ENCODE measurements at regions not wholly inside any gene's neighbourhood (a gene's known extent, or its start where the extent isn't known, plus 50 kb on each side); places are given as distances from the start of the nearest gene placed in this dataset.
A peak's percentile ranks its signal among the peaks of the same experiment; 100 is the strongest.

- no peaks in the 10 kb centered on the region for H3K79me2 ChIP-seq (ENCODE audit: control insufficient read depth, insufficient read depth, low read length)
- no peak overlapping the region for H3K4me2 ChIP-seq (ENCODE audit: extremely low read depth, insufficient read depth, low read length)
- DNase-seq (ENCODE audit: low read depth in 2 of 2), result no peak
These were observed 202.5 kb upstream of the SLC8A1 start for GRCh38 chr2:40654346-40654745.

GRCh38 chr2:40658941-40659340, 207.1 kb upstream of the SLC8A1 start:
- H3K4me3 ChIP-seq (replicated peaks in 1 of 4; ENCODE audit: control extremely low read depth in 1 of 4, insufficient read depth in 1 of 4, low read depth in 3 of 4, low read length in 4 of 4), result no peak overlapping the region
- H3K9me3 ChIP-seq (ENCODE audit: control insufficient read depth, insufficient read depth, low read depth, low read length), result no peaks in the 10 kb centered on the region
- peak; percentile 37 to 38 for DNase-seq (ENCODE audit: low read depth in 2 of 2)
- TF ChIP-seq, protein P1, sequence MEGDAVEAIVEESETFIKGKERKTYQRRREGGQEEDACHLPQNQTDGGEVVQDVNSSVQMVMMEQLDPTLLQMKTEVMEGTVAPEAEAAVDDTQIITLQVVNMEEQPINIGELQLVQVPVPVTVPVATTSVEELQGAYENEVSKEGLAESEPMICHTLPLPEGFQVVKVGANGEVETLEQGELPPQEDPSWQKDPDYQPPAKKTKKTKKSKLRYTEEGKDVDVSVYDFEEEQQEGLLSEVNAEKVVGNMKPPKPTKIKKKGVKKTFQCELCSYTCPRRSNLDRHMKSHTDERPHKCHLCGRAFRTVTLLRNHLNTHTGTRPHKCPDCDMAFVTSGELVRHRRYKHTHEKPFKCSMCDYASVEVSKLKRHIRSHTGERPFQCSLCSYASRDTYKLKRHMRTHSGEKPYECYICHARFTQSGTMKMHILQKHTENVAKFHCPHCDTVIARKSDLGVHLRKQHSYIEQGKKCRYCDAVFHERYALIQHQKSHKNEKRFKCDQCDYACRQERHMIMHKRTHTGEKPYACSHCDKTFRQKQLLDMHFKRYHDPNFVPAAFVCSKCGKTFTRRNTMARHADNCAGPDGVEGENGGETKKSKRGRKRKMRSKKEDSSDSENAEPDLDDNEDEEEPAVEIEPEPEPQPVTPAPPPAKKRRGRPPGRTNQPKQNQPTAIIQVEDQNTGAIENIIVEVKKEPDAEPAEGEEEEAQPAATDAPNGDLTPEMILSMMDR (conservative IDR thresholded peaks at IDR 0.05 in 1 of 2, IDR thresholded peaks at IDR 0.05 in 1 of 2; ENCODE audit: low read depth in 1 of 2, low read length in 2 of 2), result no peak
- no peak for TF ChIP-seq EZH2 (IDR thresholded peaks at IDR 0.05; ENCODE audit: low read length, missing control alignments)
- no peaks in the 10 kb centered on the region for H4K20me1 ChIP-seq (ENCODE audit: control insufficient read depth, extremely low read depth, insufficient read depth, low read length)
- H3K4me2 ChIP-seq (ENCODE audit: extremely low read depth, insufficient read depth, low read length), result no peak overlapping the region
- no peaks in the 10 kb centered on the region for H3K36me3 ChIP-seq (ENCODE audit: control insufficient read depth, insufficient read depth, low read length)
- no peaks in the 10 kb centered on the region for H3K27me3 ChIP-seq (ENCODE audit: control insufficient read depth, insufficient read depth, low read length)
- no peak overlapping the region for H3K27ac ChIP-seq (ENCODE audit: insufficient read depth, low read length)
- no peaks in the 10 kb centered on the region for H3K4me1 ChIP-seq (ENCODE audit: control insufficient read depth, extremely low read depth, insufficient read depth, low read length)
- H3K9ac ChIP-seq (ENCODE audit: insufficient read depth, low read length), result no peak overlapping the region
- H3K79me2 ChIP-seq (ENCODE audit: control insufficient read depth, insufficient read depth, low read length), result no peaks in the 10 kb centered on the region
- no peak overlapping the region for H2AFZ ChIP-seq (ENCODE audit: low read length)

More at GRCh38 chr2:40654346-40654745, 202.5 kb upstream of the SLC8A1 start:
- H3K9ac ChIP-seq (ENCODE audit: insufficient read depth, low read length), result no peak overlapping the region
- H3K27ac ChIP-seq (ENCODE audit: insufficient read depth, low read length), result no peak overlapping the region
- H4K20me1 ChIP-seq (ENCODE audit: control insufficient read depth, extremely low read depth, insufficient read depth, low read length), result no peaks in the 10 kb centered on the region
- H3K4me1 ChIP-seq (ENCODE audit: control insufficient read depth, extremely low read depth, insufficient read depth, low read length), result no peaks in the 10 kb centered on the region
- H3K36me3 ChIP-seq (ENCODE audit: control insufficient read depth, insufficient read depth, low read length), result no peaks in the 10 kb centered on the region
- no peaks in the 10 kb centered on the region for H3K27me3 ChIP-seq (ENCODE audit: control insufficient read depth, insufficient read depth, low read length)
- no peak overlapping the region for H3K4me3 ChIP-seq (replicated peaks in 1 of 4; ENCODE audit: control extremely low read depth in 1 of 4, insufficient read depth in 1 of 4, low read depth in 3 of 4, low read length in 4 of 4)
- H3K9me3 ChIP-seq (ENCODE audit: control insufficient read depth, insufficient read depth, low read depth, low read length), result no peaks in the 10 kb centered on the region
- no peak for TF ChIP-seq EZH2 (IDR thresholded peaks at IDR 0.05; ENCODE audit: low read length, missing control alignments)
- TF ChIP-seq, protein P1 (conservative IDR thresholded peaks at IDR 0.05 in 1 of 2, IDR thresholded peaks at IDR 0.05 in 1 of 2; ENCODE audit: low read depth in 1 of 2, low read length in 2 of 2), result no peak
- no peak overlapping the region for H2AFZ ChIP-seq (ENCODE audit: low read length)

DNA sequence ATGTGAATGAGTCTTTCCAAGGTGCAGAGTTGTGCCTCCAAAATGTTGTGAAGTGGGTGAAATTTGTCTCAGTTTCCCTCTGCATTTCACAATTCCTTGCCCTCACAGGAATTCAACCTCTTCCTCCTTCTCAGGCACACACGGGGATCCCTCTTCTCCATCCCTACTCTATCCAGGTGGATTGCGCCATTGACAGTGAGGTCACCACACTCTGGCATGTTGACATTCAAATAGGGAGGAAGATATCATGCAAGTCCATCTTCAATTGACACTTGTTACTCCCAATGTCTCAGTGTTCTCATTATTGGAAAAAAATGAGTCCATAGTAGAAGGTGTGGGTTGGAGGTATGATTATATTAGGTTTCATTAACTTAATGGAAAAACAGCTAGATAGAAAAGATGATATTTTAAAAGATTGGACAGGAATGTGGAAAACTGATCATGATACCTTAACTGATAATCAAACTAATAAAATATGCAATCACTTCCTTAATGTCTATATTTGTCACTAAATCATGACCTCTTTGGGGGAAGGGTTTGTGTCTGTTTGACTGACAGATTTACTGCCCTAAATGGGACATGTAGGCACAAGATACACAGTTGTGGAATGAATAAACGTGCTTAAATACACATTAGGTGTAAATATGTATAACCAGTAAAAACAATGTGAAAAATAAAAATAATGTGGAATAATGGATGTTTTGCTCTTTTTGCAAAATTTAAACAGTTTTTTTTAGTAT, 213.8 kb upstream of the SLC8A1 start:
- Histone ChIP-seq H3K4me2 (ENCODE audit: extremely low read depth, insufficient read depth, low read length) (no peak overlapping the region), H3K36me3 (ENCODE audit: control insufficient read depth, insufficient read depth, low read length) (no peaks in the 10 kb centered on the region), H3K79me2 (ENCODE audit: control insufficient read depth, insufficient read depth, low read length) (no peaks in the 10 kb centered on the region), H3K27me3 (ENCODE audit: control insufficient read depth, insufficient read depth, low read length) (no peaks in the 10 kb centered on the region), H2AFZ (ENCODE audit: low read length) (no peak overlapping the region), H3K4me3 (replicated peaks in 1 of 4; ENCODE audit: control extremely low read depth in 1 of 4, insufficient read depth in 1 of 4, low read depth in 3 of 4, low read length in 4 of 4) (no peak overlapping the region), H4K20me1 (ENCODE audit: control insufficient read depth, extremely low read depth, insufficient read depth, low read length) (no peaks in the 10 kb centered on the region), H3K9me3 (ENCODE audit: control insufficient read depth, insufficient read depth, low read depth, low read length) (no peaks in the 10 kb centered on the region), H3K9ac (ENCODE audit: insufficient read depth, low read length) (no peak overlapping the region), H3K27ac (ENCODE audit: insufficient read depth, low read length) (no peak overlapping the region), H3K4me1 (ENCODE audit: control insufficient read depth, extremely low read depth, insufficient read depth, low read length) (no peaks in the 10 kb centered on the region)
- DNase-seq (ENCODE audit: low read depth in 2 of 2), result no peak
- no peak for TF ChIP-seq EZH2 (IDR thresholded peaks at IDR 0.05; ENCODE audit: low read length, missing control alignments)

Measured in fibroblast of lung (primary cell).